Activated CD8-positive, alpha-beta memory T cell treated with anti-CD3 and anti-CD28 coated beads for 36 hours (primary cell): ENCODE measurements at regions not wholly inside any gene's neighbourhood (a gene's known extent, or its start where the extent isn't known, plus 50 kb on each side); places are given as distances from the start of the nearest gene placed in this dataset.

Source experiments
- CTCF ChIA-PET: fragments of 350-600 bp; sonication (Branson Sonifier 250); formaldehyde crosslinking; loops from one replicate; lab custom pipeline; 2021; ENCODE audit warnings: antibody characterized with exemption; lab: Charles Lee
- POLR2A ChIA-PET: fragments of 350-600 bp; sonication (Branson Sonifier 250); formaldehyde crosslinking; loops from one replicate; lab custom pipeline; 2021; ENCODE audit warnings: antibody characterized with exemption; lab: Charles Lee

DNA sequence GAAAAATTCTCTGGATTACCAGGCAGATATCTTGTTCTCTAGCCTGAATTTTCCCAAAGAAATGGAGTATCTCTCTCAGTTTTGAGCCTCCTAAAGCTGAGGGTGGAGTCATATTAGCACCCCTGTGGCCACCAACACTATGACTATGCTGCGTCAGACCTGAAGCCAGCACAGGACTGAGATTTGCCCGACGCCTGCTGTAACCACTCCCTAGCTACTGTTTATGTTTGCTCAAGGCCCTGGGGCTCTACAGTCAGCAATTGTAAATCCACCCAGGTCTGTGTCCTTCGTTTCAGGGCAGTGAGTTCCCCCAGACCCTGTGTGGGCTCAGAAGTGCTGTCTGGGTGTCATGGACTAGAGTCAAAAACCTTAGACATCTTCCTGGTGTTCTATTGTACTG, 61.4 kb downstream of the ZXDA start:
- ChIA-PET CTCF (no interaction called here), POLR2A (no interaction called here)

- ChIA-PET POLR2A (no interaction called here), CTCF (no interaction called here)
Measured at GRCh38 chrX:57822818-57823217, 87.4 kb downstream of the ZXDA start.

GRCh38 chrX:57822398-57822797, 87.9 kb downstream of the ZXDA start:
- CTCF ChIA-PET: interaction anchor here (0.9 kb wide), 1 partner anchor 97 kb away, joined by 3 read pairs; no protein-coding TSS in a partner anchor
- POLR2A ChIA-PET: no interaction called here

DNA sequence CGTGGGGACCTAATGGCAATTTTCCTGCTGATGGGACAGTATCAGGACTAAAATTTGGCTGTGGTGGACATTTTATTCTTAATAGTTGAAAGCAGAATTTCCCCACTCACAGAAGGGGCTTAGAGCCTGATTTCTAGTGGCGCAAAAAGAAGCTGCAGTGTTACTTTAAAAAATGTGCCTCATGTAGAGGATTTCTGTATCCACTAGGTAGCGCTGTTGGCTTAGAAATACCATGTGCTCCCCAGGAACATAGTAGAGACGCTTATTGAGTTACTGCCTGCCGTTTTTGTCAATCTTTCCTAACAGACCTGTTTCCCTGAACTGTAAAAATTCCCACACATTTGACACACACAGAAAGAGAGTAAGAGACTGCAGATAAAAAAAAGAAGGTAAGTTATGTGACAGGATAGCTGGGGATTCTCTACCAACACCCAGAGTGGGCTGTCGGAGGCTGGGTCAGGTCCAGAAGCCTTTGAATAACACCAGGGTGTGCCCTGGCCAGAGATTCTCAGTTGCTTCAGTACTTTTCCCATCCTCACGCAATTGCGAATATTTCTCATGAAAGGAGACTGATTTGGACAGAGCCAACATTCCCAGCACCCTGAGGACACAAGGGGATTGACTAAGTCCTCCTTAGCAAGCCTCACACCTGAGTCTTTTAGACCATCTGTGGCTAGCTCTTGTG, 88.4 kb downstream of the ZXDA start:
- CTCF ChIA-PET: interaction anchor here (0.8 to 0.9 kb wide), 2 partner anchors 97 to 107 kb away, joined by 3 read pairs; no protein-coding TSS in a partner anchor
- POLR2A ChIA-PET: no interaction called here

GRCh38 chrX:57817302-57817701, 93.0 kb downstream of the ZXDA start:
- POLR2A ChIA-PET: no interaction called here
- CTCF ChIA-PET: no interaction called here

- ChIA-PET CTCF (no interaction called here), POLR2A (no interaction called here)
Measured at GRCh38 chrX:57772637-57773036, 92.6 kb upstream of the NLRP2B start.

DNA sequence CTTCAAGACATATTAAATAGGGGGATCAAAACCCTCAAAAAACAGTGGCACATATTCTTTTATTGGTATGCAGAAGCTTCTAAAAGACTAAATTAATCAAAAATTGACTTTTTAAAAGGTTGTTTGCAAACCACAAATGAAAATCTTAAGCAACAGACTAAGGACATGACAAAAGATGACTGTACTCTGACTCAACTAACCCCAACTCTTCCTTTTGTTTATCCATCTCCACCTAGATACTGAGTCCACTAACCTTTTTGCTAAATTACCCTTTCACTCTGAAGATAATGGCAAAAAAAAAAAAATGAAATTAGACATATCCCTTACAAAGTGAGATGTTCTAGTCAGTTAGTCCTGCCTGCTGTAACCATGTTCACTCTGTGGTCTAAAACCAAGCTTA, 91.6 kb upstream of the NLRP2B start:
- ChIA-PET CTCF (no interaction called here), POLR2A (no interaction called here)

DNA sequence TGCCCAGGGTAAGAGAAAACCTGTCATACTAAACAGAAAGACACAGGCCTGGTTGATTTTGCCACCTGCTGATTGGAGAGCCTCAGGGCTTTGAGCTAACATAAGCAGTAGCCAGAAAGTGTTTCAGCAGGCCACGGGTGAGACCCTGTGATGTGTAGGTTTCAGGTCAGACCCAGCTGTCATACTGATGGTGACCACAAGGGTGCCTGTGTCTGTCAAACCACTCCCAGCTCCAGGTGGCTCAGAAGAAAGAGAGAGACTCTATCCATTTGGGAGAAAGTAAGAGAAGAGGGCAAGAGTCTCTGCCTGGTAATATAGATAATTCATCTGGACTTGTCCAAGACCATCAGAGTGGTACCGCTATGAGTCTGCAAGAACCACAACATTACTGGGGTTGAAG, 72.8 kb upstream of the NLRP2B start:
- POLR2A ChIA-PET: no interaction called here
- CTCF ChIA-PET: no interaction called here

GRCh38 chrX:57741107-57741506, 61.0 kb upstream of the NLRP2B start:
- ChIA-PET POLR2A (no interaction called here), CTCF (no interaction called here)

- ChIA-PET CTCF (no interaction called here), POLR2A (no interaction called here)
Measured at GRCh38 chrX:57737881-57738280, 57.8 kb upstream of the NLRP2B start.
